Cardiac muscle cell (in vitro differentiated cells and primary cell): ENCODE measurements at regions not wholly inside any gene's neighbourhood (a gene's known extent, or its start where the extent isn't known, plus 50 kb on each side); places are given as distances from the start of the nearest gene placed in this dataset.
"Not testable (repeated sequence)": the region's sequence is repeated elsewhere in the genome, so short reads cannot be mapped to it uniquely, and the experiment has no call there.

ENCODE experiments used
- DNase-seq, 2 donors: peaks; one replicate each; pipeline versions ENCODE4 v3.0.0 to v3.0.0-alpha.2; 2010 to 2017; ENCODE audit warnings: low read depth in 1 of 2, low spot score in 1 of 2
- H3K27ac ChIP-seq: fragments of 200-600 bp; sonication (generic); 2 replicates; pipeline ENCODE4 v1.5.1; 2016
- H3K27me3 ChIP-seq: fragments of 200-600 bp; sonication (generic); 2 replicates; pipeline ENCODE4 v1.6.0; 2016; ENCODE audit warnings: control low read depth
- H3K36me3 ChIP-seq: fragments of 200-600 bp; sonication (generic); 2 replicates; pipeline ENCODE4 v1.5.1; 2016; ENCODE audit warnings: control low read depth
- H3K4me1 ChIP-seq: fragments of 200-600 bp; sonication (generic); 2 replicates; pipeline ENCODE4 v1.8.1; 2017; ENCODE audit warnings: low read depth, mild to moderate bottlenecking, mixed run types
- H3K4me3 ChIP-seq: fragments of 200-600 bp; sonication (generic); 2 replicates; pipeline ENCODE4 v1.5.1; 2016; ENCODE audit warnings: mild to moderate bottlenecking
- H3K9me3 ChIP-seq: fragments of 200-600 bp; sonication (generic); 2 replicates; pipeline ENCODE4 v1.5.1; 2017; ENCODE audit warnings: low read depth, mild to moderate bottlenecking, control low read depth
- TF ChIP-seq, protein P1 (sequence below): IDR thresholded peaks from 2 replicates; pipeline ENCODE4 v1.5.1; 2012; ENCODE audit warnings: low read depth, mild to moderate bottlenecking, low read length

- Histone ChIP-seq H3K4me3 (no peak overlapping the region), H3K4me1 (no peaks in the 10 kb centered on the region), H3K36me3 (no peaks in the 10 kb centered on the region), H3K9me3 (no peaks in the 10 kb centered on the region), H3K27me3 (no peaks in the 10 kb centered on the region), H3K27ac (no peak overlapping the region)
- TF ChIP-seq, protein P1, sequence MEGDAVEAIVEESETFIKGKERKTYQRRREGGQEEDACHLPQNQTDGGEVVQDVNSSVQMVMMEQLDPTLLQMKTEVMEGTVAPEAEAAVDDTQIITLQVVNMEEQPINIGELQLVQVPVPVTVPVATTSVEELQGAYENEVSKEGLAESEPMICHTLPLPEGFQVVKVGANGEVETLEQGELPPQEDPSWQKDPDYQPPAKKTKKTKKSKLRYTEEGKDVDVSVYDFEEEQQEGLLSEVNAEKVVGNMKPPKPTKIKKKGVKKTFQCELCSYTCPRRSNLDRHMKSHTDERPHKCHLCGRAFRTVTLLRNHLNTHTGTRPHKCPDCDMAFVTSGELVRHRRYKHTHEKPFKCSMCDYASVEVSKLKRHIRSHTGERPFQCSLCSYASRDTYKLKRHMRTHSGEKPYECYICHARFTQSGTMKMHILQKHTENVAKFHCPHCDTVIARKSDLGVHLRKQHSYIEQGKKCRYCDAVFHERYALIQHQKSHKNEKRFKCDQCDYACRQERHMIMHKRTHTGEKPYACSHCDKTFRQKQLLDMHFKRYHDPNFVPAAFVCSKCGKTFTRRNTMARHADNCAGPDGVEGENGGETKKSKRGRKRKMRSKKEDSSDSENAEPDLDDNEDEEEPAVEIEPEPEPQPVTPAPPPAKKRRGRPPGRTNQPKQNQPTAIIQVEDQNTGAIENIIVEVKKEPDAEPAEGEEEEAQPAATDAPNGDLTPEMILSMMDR, result no peak
- peak in 1 of 2 donors; percentile 1 for DNase-seq
These were observed 331.1 kb downstream of the C3orf38 start for GRCh38 chr3:88480822-88481221.

GRCh38 chr3:88485001-88485400 is 335.2 kb downstream of the C3orf38 start:
- TF ChIP-seq, protein P1, result no peak
- DNase-seq, result no peak
- no peaks in the 10 kb centered on the region for H3K4me1 ChIP-seq
- no peaks in the 10 kb centered on the region for H3K36me3 ChIP-seq
- H3K4me3 ChIP-seq, result no peak overlapping the region
- no peaks in the 10 kb centered on the region for H3K9me3 ChIP-seq
- H3K27me3 ChIP-seq, result no peaks in the 10 kb centered on the region
- no peak overlapping the region for H3K27ac ChIP-seq

DNA sequence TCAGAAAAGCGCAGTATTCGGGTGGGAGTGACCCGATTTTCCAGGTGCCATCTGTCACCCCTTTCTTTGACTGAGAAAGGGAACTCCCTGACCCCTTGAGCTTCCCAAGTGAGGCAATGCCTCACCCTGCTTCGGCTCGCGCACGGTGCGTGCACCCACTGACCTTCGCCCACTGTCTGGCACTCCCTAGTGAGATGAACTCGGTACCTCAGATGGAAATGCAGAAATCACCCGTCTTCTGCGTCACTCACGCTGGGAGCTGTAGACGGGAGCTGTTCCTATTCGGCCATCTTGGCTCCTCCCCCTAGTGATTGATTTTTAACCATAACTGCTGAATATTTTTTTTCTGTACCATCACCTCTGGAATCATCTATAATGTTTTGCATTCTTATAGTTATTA is 359.1 kb downstream of the C3orf38 start:
- H3K9me3 ChIP-seq, H3K27ac ChIP-seq, H3K36me3 ChIP-seq, H3K27me3 ChIP-seq, H3K4me3 ChIP-seq, H3K4me1 ChIP-seq, DNase-seq: not testable (repeated sequence)

- no peaks in the 10 kb centered on the region for H3K4me1 ChIP-seq
- no peaks in the 10 kb centered on the region for H3K27me3 ChIP-seq
- H3K9me3 ChIP-seq, result no peaks in the 10 kb centered on the region
- H3K36me3 ChIP-seq, result no peaks in the 10 kb centered on the region
- no peak for DNase-seq
- TF ChIP-seq, protein P1, result no peak
- H3K27ac ChIP-seq, result no peak overlapping the region
- H3K4me3 ChIP-seq, result no peak overlapping the region
These were observed 359.8 kb downstream of the C3orf38 start for GRCh38 chr3:88509582-88509981.

DNA sequence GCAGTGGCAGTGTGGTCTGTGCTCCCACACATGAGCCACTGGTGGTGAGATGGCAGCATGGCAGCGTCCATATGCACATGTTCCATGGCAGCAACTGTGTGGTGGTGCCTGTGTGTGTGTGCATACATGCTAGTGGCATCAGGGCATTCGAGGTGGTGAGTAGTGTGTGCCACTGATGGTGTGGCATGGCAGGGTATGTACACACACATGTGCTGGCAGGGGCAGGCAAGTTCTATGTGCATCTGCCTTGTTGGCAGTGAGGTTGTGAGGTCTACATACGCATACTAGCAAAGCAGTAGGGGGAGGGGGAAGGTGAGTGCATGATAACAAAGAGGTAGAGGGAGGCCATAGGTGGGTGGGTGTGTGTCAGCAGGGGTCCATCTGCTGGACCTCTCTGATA is 378.7 kb downstream of the C3orf38 start:
- H3K4me3 ChIP-seq, result no peak overlapping the region
- no peak for DNase-seq
- H3K9me3 ChIP-seq, result no peaks in the 10 kb centered on the region
- no peaks in the 10 kb centered on the region for H3K36me3 ChIP-seq
- TF ChIP-seq, protein P1, result no peak
- H3K27ac ChIP-seq, result no peak overlapping the region
- no peaks in the 10 kb centered on the region for H3K4me1 ChIP-seq
- no peaks in the 10 kb centered on the region for H3K27me3 ChIP-seq

- no peak for DNase-seq
- no peaks in the 10 kb centered on the region for H3K9me3 ChIP-seq
- no peaks in the 10 kb centered on the region for H3K36me3 ChIP-seq
- no peak overlapping the region for H3K4me3 ChIP-seq
- H3K27ac ChIP-seq, result no peak overlapping the region
- no peaks in the 10 kb centered on the region for H3K4me1 ChIP-seq
- TF ChIP-seq, protein P1, result no peak
- H3K27me3 ChIP-seq, result no peaks in the 10 kb centered on the region
These were observed 384.8 kb downstream of the C3orf38 start for GRCh38 chr3:88534534-88534933.
